IMR-90 (cell line): ENCODE measurements at regions not wholly inside any gene's neighbourhood (a gene's known extent, or its start where the extent isn't known, plus 50 kb on each side); places are given as distances from the start of the nearest gene placed in this dataset.

ENCODE experiments used
- ATAC-seq: fragments of 200-7000 bp; cut with Tn5 transposase; 2 replicates; pipeline ENCODE4 v1.9.1; 2020; ENCODE audit warnings: low read depth, mild to moderate bottlenecking, moderate library complexity
- BruUV-seq: library from RNA; stranded (reverse); fragments of 400-500 nt; replicated peaks from 2 replicates; lab custom pipeline; 2021; lab: Mats Ljungman, UMichigan
- CTCF ChIA-PET: fragments of 300-600 bp; formaldehyde crosslinking; extraction: SDS; loops from one replicate; lab custom pipeline; 2021; ENCODE audit warnings: antibody characterized with exemption; lab: Yijun Ruan, JAX
- POLR2A ChIA-PET: fragments of 300-600 bp; sonication (Branson Sonifier 250); formaldehyde crosslinking; loops from one replicate; lab custom pipeline; 2022; ENCODE audit warnings: antibody characterized with exemption; ENCODE audit not compliant: unreplicated experiment; lab: Charles Lee
- DNase-seq: peaks from one replicate; pipeline ENCODE4 v3.0.0; 2013
- H2AFZ ChIP-seq: replicated peaks from 2 replicates; pipeline ENCODE3; 2013; ENCODE audit warnings: low read length, mild to moderate bottlenecking; ENCODE audit not compliant: poor library complexity
- H2AK5ac ChIP-seq: 2 replicates; pipeline ENCODE4 v1.6.1; 2013; ENCODE audit warnings: low read depth, low read length, inconsistent platforms
- H2AK9ac ChIP-seq: replicated peaks from 2 replicates; pipeline ENCODE3; 2013; ENCODE audit warnings: mild to moderate bottlenecking, low read depth, low read length, moderate library complexity; ENCODE audit not compliant: poor library complexity
- H2BK120ac ChIP-seq: 2 replicates; pipeline ENCODE4 v1.6.1; 2013; ENCODE audit warnings: low read depth, low read length, inconsistent platforms
- H2BK15ac ChIP-seq: 3 replicates; pipeline ENCODE4 v1.6.1; 2013; ENCODE audit warnings: low read depth, low read length, inconsistent platforms
- H2BK20ac ChIP-seq: 2 replicates; pipeline ENCODE4 v1.6.1; 2013; ENCODE audit warnings: low read depth, mild to moderate bottlenecking, inconsistent platforms, low read length, moderate library complexity
- H2BK5ac ChIP-seq: 2 replicates; pipeline ENCODE4 v1.6.1; 2013; ENCODE audit warnings: mild to moderate bottlenecking, low read depth, low read length, inconsistent platforms; ENCODE audit not compliant: poor library complexity, severe bottlenecking
- H3K14ac ChIP-seq: replicated peaks from 2 replicates; pipeline ENCODE4 v1.6.1; 2013; ENCODE audit warnings: low read depth, low read length, inconsistent platforms
- H3K18ac ChIP-seq: 2 replicates; pipeline ENCODE4 v1.6.1; 2013; ENCODE audit warnings: low read depth, low read length, control low read depth
- H3K23ac ChIP-seq: 2 replicates; pipeline ENCODE4 v1.6.1; 2013; ENCODE audit warnings: low read depth, low read length, inconsistent platforms
- H3K27ac ChIP-seq: 2 replicates; pipeline ENCODE4 v1.5.1; 2013; ENCODE audit warnings: mild to moderate bottlenecking, control low read depth, low read length; ENCODE audit not compliant: insufficient read depth
- H3K27me3 ChIP-seq: 2 replicates; pipeline ENCODE4 v1.6.1; 2013; ENCODE audit warnings: low read length; ENCODE audit not compliant: control insufficient read depth, insufficient read depth
- H3K36me3 ChIP-seq: 2 replicates; pipeline ENCODE4 v1.6.1; 2013; ENCODE audit warnings: low read length, mixed read lengths; ENCODE audit not compliant: control insufficient read depth, insufficient read depth
- H3K4ac ChIP-seq: 2 replicates; pipeline ENCODE4 v1.6.1; 2013; ENCODE audit warnings: low read depth, low read length, inconsistent platforms
- H3K4me1 ChIP-seq: 2 replicates; pipeline ENCODE4 v1.6.1; 2013; ENCODE audit warnings: low read length, mixed read lengths; ENCODE audit not compliant: control insufficient read depth, insufficient read depth
- H3K4me2 ChIP-seq: 2 replicates; pipeline ENCODE4 v1.6.1; 2013; ENCODE audit warnings: low read depth, mild to moderate bottlenecking, control low read depth, low read length, moderate library complexity
- H3K4me3 ChIP-seq: 2 replicates; pipeline ENCODE4 v1.5.1; 2013; ENCODE audit warnings: low read depth, mild to moderate bottlenecking, control low read depth, low read length, moderate library complexity; ENCODE audit not compliant: insufficient read depth
- H3K56ac ChIP-seq: 2 replicates; pipeline ENCODE4 v1.6.1; 2013; ENCODE audit warnings: low read length, inconsistent platforms; ENCODE audit not compliant: insufficient read depth; ENCODE audit errors: extremely low read depth
- H3K79me1 ChIP-seq, 2 experiments: 2 replicates each; pipeline ENCODE4 v1.6.1; 2013; ENCODE audit warnings: low read length in 2 of 2, inconsistent platforms in 1 of 2, low read depth in 1 of 2
- H3K9ac ChIP-seq: 2 replicates; pipeline ENCODE4 v1.6.1; 2013; ENCODE audit warnings: low read depth, low read length, control low read depth
- H3K9me1 ChIP-seq: 2 replicates; pipeline ENCODE4 v1.6.1; 2013; ENCODE audit warnings: low read length, inconsistent platforms; ENCODE audit not compliant: insufficient read depth
- H3K9me3 ChIP-seq: 2 replicates; pipeline ENCODE4 v1.6.1; 2013; ENCODE audit warnings: low read length; ENCODE audit not compliant: control insufficient read depth, insufficient read depth
- H4K20me1 ChIP-seq: 2 replicates; pipeline ENCODE4 v1.6.1; 2013; ENCODE audit warnings: low read length, inconsistent platforms; ENCODE audit not compliant: insufficient read depth
- H4K5ac ChIP-seq: 2 replicates; pipeline ENCODE4 v1.6.1; 2013; ENCODE audit warnings: mild to moderate bottlenecking, low read depth, low read length, control low read depth
- H4K8ac ChIP-seq, 2 experiments: 2 replicates each; pipeline ENCODE4 v1.6.1; 2013; ENCODE audit warnings: low read depth in 2 of 2, low read length in 2 of 2, control low read depth in 1 of 2, inconsistent platforms in 1 of 2
- H4K91ac ChIP-seq: 2 replicates; pipeline ENCODE4 v1.6.1; 2013; ENCODE audit warnings: low read depth, low read length, inconsistent platforms; ENCODE audit not compliant: insufficient read depth
- BHLHE40 ChIP-seq: fragments of 150-350 bp; IDR thresholded peaks from 2 replicates; pipeline ENCODE4 v1.6.1; 2016; ENCODE audit warnings: mild to moderate bottlenecking, low read depth, low read length
- CEBPB ChIP-seq: IDR thresholded peaks from 2 replicates; pipeline ENCODE4 v1.6.1; 2012; ENCODE audit warnings: low read depth, low read length, improper control_type of control experiment
- CHD1 ChIP-seq: IDR thresholded peaks from 2 replicates; pipeline ENCODE4 v1.6.1; 2012; ENCODE audit warnings: low read depth, low read length, improper control_type of control experiment
- CTCF ChIP-seq: conservative IDR thresholded peaks from 2 replicates; pipeline ENCODE4 v1.5.1; 2012; ENCODE audit warnings: mild to moderate bottlenecking, low read depth, low read length, improper control_type of control experiment
- ELK1 ChIP-seq: fragments of 150-350 bp; IDR thresholded peaks from 2 replicates; pipeline ENCODE4 v1.6.1; 2016; ENCODE audit warnings: low read depth, mild to moderate bottlenecking, low read length, moderate library complexity, borderline replicate concordance
- FOS ChIP-seq: fragments of 150-350 bp; IDR thresholded peaks from 2 replicates; pipeline ENCODE4 v1.6.1; 2016; ENCODE audit warnings: low read depth, low read length
- MAFK ChIP-seq: IDR thresholded peaks from 2 replicates; pipeline ENCODE4 v1.6.1; 2012; ENCODE audit warnings: low read depth, low read length, improper control_type of control experiment
- MAZ ChIP-seq: IDR thresholded peaks from 2 replicates; pipeline ENCODE4 v1.6.1; 2012; ENCODE audit warnings: low read depth, mild to moderate bottlenecking, low read length, improper control_type of control experiment, moderate library complexity, borderline replicate concordance
- MXI1 ChIP-seq: IDR thresholded peaks from 2 replicates; pipeline ENCODE4 v1.6.1; 2012; ENCODE audit warnings: low read depth, mild to moderate bottlenecking, low read length, moderate library complexity, borderline replicate concordance
- NFE2L2 ChIP-seq: fragments of 150-350 bp; IDR thresholded peaks from 2 replicates; pipeline ENCODE4 v1.6.1; 2016; ENCODE audit warnings: low read depth, mild to moderate bottlenecking, low read length
- POLR2A ChIP-seq: IDR thresholded peaks from 2 replicates; pipeline ENCODE4 v1.6.1; 2012; ENCODE audit warnings: mild to moderate bottlenecking, low read depth, low read length
- RAD21 ChIP-seq: IDR thresholded peaks from 2 replicates; pipeline ENCODE4 v1.6.1; 2012; ENCODE audit warnings: low read length, improper control_type of control experiment
- RCOR1 ChIP-seq: IDR thresholded peaks from 2 replicates; pipeline ENCODE4 v1.6.1; 2012; ENCODE audit warnings: mild to moderate bottlenecking, low read length, improper control_type of control experiment; ENCODE audit not compliant: insufficient replicate concordance
- RFX5 ChIP-seq: IDR thresholded peaks from 2 replicates; pipeline ENCODE4 v1.8.0; 2012; ENCODE audit warnings: low read depth, mild to moderate bottlenecking, low read length, moderate library complexity
- SMC3 ChIP-seq: fragments of 150-350 bp; IDR thresholded peaks from 2 replicates; pipeline ENCODE4 v1.6.1; 2016; ENCODE audit warnings: low read depth, mild to moderate bottlenecking, antibody characterized with exemption, low read length, moderate library complexity
- USF2 ChIP-seq: fragments of 150-350 bp; IDR thresholded peaks from 2 replicates; pipeline ENCODE4 v1.6.1; 2017; ENCODE audit warnings: mild to moderate bottlenecking, antibody characterized with exemption, low read length, low read depth
- WGBS, 2 experiments: methylation state at CpG; one replicate each; pipeline versions ENCODE4 v1.1.5 to v1.1.7; 2013; ENCODE audit warnings: missing lambda C conversion rate in 2 of 2; ENCODE audit not compliant: insufficient read length in 1 of 2; ENCODE audit errors: extremely low coverage in 2 of 2; 5-methylcytosine and 5-hydroxymethylcytosine counted together
- dilution Hi-C: fragments of 300-500 bp; cut with HindIII; formaldehyde crosslinking; loops from one replicate; pipeline ENCODE4 v1.14.3; 2018; ENCODE audit warnings: low sequenced_read_pairs; ENCODE audit not compliant: unreplicated experiment
- in situ Hi-C: fragments of 300-500 bp; cut with MboI; formaldehyde crosslinking; loops from 3 replicates; pipeline ENCODE4 v1.14.3; 2019; ENCODE audit warnings: low sequenced_read_pairs, inconsistent platforms, mixed read lengths
- intact Hi-C: fragments of 100-400 bp; cut with micrococcal nuclease; formaldehyde crosslinking; loops from 2 replicates; pipeline ENCODE4 v1.10.0; 2022

GRCh38 chr12:5246196-5246595 lies 185.7 kb upstream of the NTF3 start:
- Histone ChIP-seq H3K14ac (no peak overlapping the region), H3K36me3 (no peaks in the 10 kb centered on the region), H4K5ac (no peak overlapping the region), H3K79me1 (no peaks in the 10 kb centered on the region), H3K9me1 (no peaks in the 10 kb centered on the region), H2BK120ac (no peak overlapping the region), H2BK20ac (no peak overlapping the region), H3K9ac (no peak overlapping the region), H2BK5ac (no peak overlapping the region), H2BK15ac (no peak overlapping the region), H3K4ac (no peak overlapping the region), H4K20me1 (no peaks in the 10 kb centered on the region), H2AFZ (no peak overlapping the region), H3K23ac (no peak overlapping the region), H4K8ac (no peak overlapping the region), H3K56ac (no peak overlapping the region), H2AK5ac (no peak overlapping the region), H3K27me3 (peaks cover 4% of the 10 kb centered on the region; the same call in 1 of the 2 replicates), H3K4me1 (peaks cover 3% of the 10 kb centered on the region; the same call in 1 of the 2 replicates), H3K9me3 (no peaks in the 10 kb centered on the region), H3K18ac (no peak overlapping the region), H3K4me2 (no peak overlapping the region), H4K91ac (no peak overlapping the region), H2AK9ac (no peak overlapping the region), H3K27ac (no peak overlapping the region), H3K4me3 (no peak overlapping the region)
- CTCF ChIA-PET: no interaction called here
- BruUV-seq: no TSS peak
- no peak for DNase-seq
- POLR2A ChIA-PET: no interaction called here
- dilution Hi-C loops (no loop called here), intact Hi-C loops (no loop called here), in situ Hi-C loops (no loop called here)
- no peak for ATAC-seq
- TF ChIP-seq NFE2L2 (no peak), BHLHE40 (no peak), POLR2A (no peak), USF2 (no peak), FOS (no peak), MXI1 (no peak), CTCF (no peak), SMC3 (no peak), MAZ (no peak), RCOR1 (no peak), RFX5 (no peak), MAFK (no peak), CHD1 (no peak), CEBPB (no peak), ELK1 (no peak), RAD21 (no peak)
- WGBS, 2 experiments: 100% methylated on average over 1 of the region's 3 CpGs; no CpG with 5 or more reads in 1 of the 2 experiments
